H1 (cell line): ENCODE measurements at regions not wholly inside any gene's neighbourhood (a gene's known extent, or its start where the extent isn't known, plus 50 kb on each side); places are given as distances from the start of the nearest gene placed in this dataset.
A peak's percentile ranks its signal among the peaks of the same experiment; 100 is the strongest.

Source experiments
- CTCF ChIA-PET: fragments of 300-600 bp; sonication (Branson Sonifier 250); formaldehyde crosslinking; loops from one replicate; lab custom pipeline; 2021; ENCODE audit not compliant: partially characterized antibody; lab: Charles Lee
- POLR2A ChIA-PET: fragments of 300-600 bp; sonication (Branson Sonifier 250); formaldehyde crosslinking; loops from one replicate; lab custom pipeline; 2021; ENCODE audit warnings: inconsistent platforms; ENCODE audit not compliant: partially characterized antibody; lab: Charles Lee
- DNase-seq, 2 experiments: peaks; one replicate each; pipeline versions ENCODE4 v3.0.0 to v3.0.0-alpha.2; 2010 to 2022; ENCODE audit warnings: low spot score in 2 of 2, low read depth in 1 of 2, mixed read lengths in 1 of 2
- FAIRE-seq: peaks from 2 replicates; lab custom pipeline; 2011; peaks lifted over from hg19 to GRCh38; lab: Jason Lieb, UNC
- H2AFZ ChIP-seq: 2 replicates; pipeline ENCODE4 v1.8.1; 2012; ENCODE audit warnings: low read length, inconsistent platforms
- H2AK5ac ChIP-seq: 2 replicates; pipeline ENCODE4 v1.6.1; 2013; ENCODE audit warnings: low read depth, low read length
- H2BK120ac ChIP-seq: replicated peaks from 2 replicates; pipeline ENCODE3; 2013; ENCODE audit warnings: low read depth, low read length, inconsistent platforms
- H2BK12ac ChIP-seq: 2 replicates; pipeline ENCODE4 v1.6.1; 2013; ENCODE audit warnings: low read depth, low read length
- H2BK15ac ChIP-seq: 2 replicates; pipeline ENCODE4 v1.6.1; 2013; ENCODE audit warnings: low read length
- H2BK20ac ChIP-seq: 2 replicates; pipeline ENCODE4 v1.6.1; 2013; ENCODE audit warnings: low read length
- H2BK5ac ChIP-seq: 2 replicates; pipeline ENCODE4 v1.6.1; 2013; ENCODE audit warnings: low read depth, low read length
- H3K14ac ChIP-seq: 2 replicates; pipeline ENCODE4 v1.6.1; 2013; ENCODE audit warnings: inconsistent platforms; ENCODE audit not compliant: insufficient read length
- H3K18ac ChIP-seq: 2 replicates; pipeline ENCODE4 v1.6.1; 2013; ENCODE audit warnings: low read length; ENCODE audit errors: extremely low read depth
- H3K23ac ChIP-seq: 2 replicates; pipeline ENCODE4 v1.6.1; 2013; ENCODE audit warnings: inconsistent platforms; ENCODE audit not compliant: insufficient read length
- H3K23me2 ChIP-seq: 2 replicates; pipeline ENCODE4 v1.6.1; 2013; ENCODE audit warnings: low read depth, low read length
- H3K27ac ChIP-seq: 2 replicates; pipeline ENCODE4 v1.6.1; 2011; ENCODE audit warnings: low read depth, low read length, inconsistent platforms
- H3K27me3 ChIP-seq, 4 experiments: replicated peaks in 1 of 4; 1 replicate in 1 of 4; 2 replicates in 3 of 4; pipeline versions ENCODE4 v1.6.1 to v1.8.1; 2011 to 2013; ENCODE audit warnings: low read length in 3 of 4, mild to moderate bottlenecking in 3 of 4, inconsistent platforms in 2 of 4, mixed read lengths in 2 of 4, moderate library complexity in 1 of 4; ENCODE audit not compliant: control insufficient read depth in 3 of 4, insufficient read depth in 3 of 4; ENCODE audit errors: extremely low read depth in 1 of 4
- H3K36me3 ChIP-seq, 4 experiments: 2 replicates each; pipeline versions ENCODE4 v1.6.1 to v1.8.1; 2011 to 2013; ENCODE audit warnings: mild to moderate bottlenecking in 4 of 4, low read length in 3 of 4, moderate library complexity in 2 of 4, control low read depth in 1 of 4, inconsistent platforms in 1 of 4; ENCODE audit not compliant: insufficient read depth in 4 of 4, control insufficient read depth in 2 of 4
- H3K4ac ChIP-seq: replicated peaks from 2 replicates; pipeline ENCODE3; 2013; ENCODE audit warnings: low read length, low read depth, mixed read lengths, inconsistent platforms; ENCODE audit not compliant: insufficient read length
- H3K4me1 ChIP-seq, 4 experiments: replicated peaks in 1 of 4; 1 replicate in 1 of 4; 2 replicates in 3 of 4; pipeline versions ENCODE4 v1.6.1 to v1.8.1; 2011 to 2013; ENCODE audit warnings: low read length in 3 of 4, inconsistent platforms in 2 of 4, mixed read lengths in 1 of 4; ENCODE audit not compliant: insufficient read depth in 4 of 4, control insufficient read depth in 3 of 4
- H3K4me2 ChIP-seq, 2 experiments: 2 replicates each; pipeline versions ENCODE4 v1.6.1 to v1.8.1; 2011 to 2013; ENCODE audit warnings: low read depth in 2 of 2, low read length in 2 of 2, control low read depth in 1 of 2, inconsistent platforms in 1 of 2, mild to moderate bottlenecking in 1 of 2; ENCODE audit not compliant: insufficient read depth in 1 of 2
- H3K4me3 ChIP-seq, 4 experiments: fragments of 200-600, 300-600 bp in 1 of 4; sonication (generic), shearing (Covaris generic), sonication (Bioruptor Twin) in 1 of 4; 2 replicates each; pipeline versions ENCODE4 v1.5.1 to v1.8.1; 2011 to 2016; ENCODE audit warnings: low read length in 4 of 4, low read depth in 3 of 4, control low read depth in 2 of 4, inconsistent platforms in 2 of 4, mild to moderate bottlenecking in 2 of 4, mixed read lengths in 1 of 4, moderate library complexity in 1 of 4; ENCODE audit not compliant: insufficient read depth in 2 of 4; ENCODE audit errors: extremely low read depth in 1 of 4
- H3K56ac ChIP-seq: replicated peaks from 2 replicates; pipeline ENCODE3; 2013; ENCODE audit warnings: low read depth, mild to moderate bottlenecking, mixed read lengths, low read length, inconsistent platforms; ENCODE audit not compliant: insufficient read length
- H3K79me1 ChIP-seq: 2 replicates; pipeline ENCODE4 v1.6.1; 2013; ENCODE audit warnings: low read depth, low read length, control low read depth
- H3K79me2 ChIP-seq, 2 experiments: 2 replicates each; pipeline versions ENCODE4 v1.6.1 to v1.8.1; 2012 to 2013; ENCODE audit warnings: low read length in 2 of 2, mild to moderate bottlenecking in 2 of 2, inconsistent platforms in 1 of 2; ENCODE audit not compliant: insufficient read depth in 2 of 2, control insufficient read depth in 1 of 2
- H3K9ac ChIP-seq, 4 experiments: replicated peaks in 1 of 4; 1 replicate in 1 of 4; 2 replicates in 3 of 4; pipeline versions ENCODE4 v1.6.1 to v1.8.1; 2011 to 2013; ENCODE audit warnings: low read depth in 3 of 4, low read length in 3 of 4, control low read depth in 2 of 4, mild to moderate bottlenecking in 2 of 4, moderate library complexity in 2 of 4, inconsistent platforms in 1 of 4; ENCODE audit errors: extremely low read depth in 1 of 4
- H3K9me3 ChIP-seq, 2 experiments: 2 replicates each; pipeline versions ENCODE4 v1.6.1 to v1.8.1; 2012 to 2013; ENCODE audit warnings: mild to moderate bottlenecking in 2 of 2, moderate library complexity in 2 of 2, control low read depth in 1 of 2, inconsistent platforms in 1 of 2, low read depth in 1 of 2, low read length in 1 of 2, mixed read lengths in 1 of 2; ENCODE audit not compliant: insufficient read depth in 2 of 2
- H4K20me1 ChIP-seq, 2 experiments: replicated peaks in 1 of 2; 2 replicates each; pipeline versions ENCODE3 to v1.8.1; 2011 to 2013; ENCODE audit warnings: inconsistent platforms in 2 of 2, low read length in 2 of 2, mild to moderate bottlenecking in 1 of 2; ENCODE audit not compliant: insufficient read depth in 2 of 2, control insufficient read depth in 1 of 2
- H4K5ac ChIP-seq: 2 replicates; pipeline ENCODE4 v1.6.1; 2013; ENCODE audit warnings: low read length, low read depth, mixed read lengths, inconsistent platforms; ENCODE audit not compliant: insufficient read length
- H4K8ac ChIP-seq: 2 replicates; pipeline ENCODE4 v1.8.0; 2013; ENCODE audit warnings: mild to moderate bottlenecking, moderate library complexity, low read length, inconsistent platforms; ENCODE audit not compliant: insufficient read depth; ENCODE audit errors: extremely low read depth
- H4K91ac ChIP-seq: replicated peaks from 2 replicates; pipeline ENCODE3; 2013; ENCODE audit warnings: low read length, mixed read lengths, inconsistent platforms; ENCODE audit not compliant: insufficient read length
- RAD21 ChIP-seq, 2 experiments: IDR thresholded peaks in 1 of 2; conservative IDR thresholded peaks in 1 of 2; 2 replicates each; pipeline ENCODE4 v1.6.1; 2011; ENCODE audit warnings: low read depth in 2 of 2, low read length in 2 of 2, improper control_type of control experiment in 1 of 2, inconsistent platforms in 1 of 2, mild to moderate bottlenecking in 1 of 2, moderate library complexity in 1 of 2
- SRF ChIP-seq: IDR thresholded peaks from 2 replicates; pipeline ENCODE4 v1.6.1; 2011; ENCODE audit warnings: mild to moderate bottlenecking, low read depth, low read length, moderate library complexity
- WGBS, 2 experiments: shearing (Covaris generic) in 1 of 2; methylation state at CpG; one replicate each; pipeline versions ENCODE4 v1.1.6 to v1.1.7; 2013 to 2015; ENCODE audit warnings: low lambda C conversion rate in 2 of 2, mixed read lengths in 2 of 2, inconsistent platforms in 1 of 2, low coverage in 1 of 2, missing lambda C conversion rate in 1 of 2; ENCODE audit not compliant: insufficient replicate concordance in 2 of 2, insufficient coverage in 1 of 2, insufficient read length in 1 of 2; ENCODE audit errors: extremely low coverage in 1 of 2, missing lambda C conversion rate in 1 of 2; 5-methylcytosine and 5-hydroxymethylcytosine counted together

GRCh38 chr3:81242871-81243270 is 518.6 kb downstream of the GBE1 start:
- H3K27ac ChIP-seq: no peak overlapping the region
- H3K23me2 ChIP-seq: no peaks in the 10 kb centered on the region; the same call in 1 of the 2 replicates
- H2BK12ac ChIP-seq: no peak overlapping the region
- ChIA-PET CTCF (interaction anchor here (0.6 to 1.6 kb wide), 6 partner anchors 11 to 475 kb away, joined by 3 to 5 read pairs (median 4); no protein-coding TSS in a partner anchor), POLR2A (no interaction called here)
- FAIRE-seq (no peak), DNase-seq (no peak)
- H3K4me1 ChIP-seq: no peaks in the 10 kb centered on the region; a peak in 1 of 7 replicates
- no peaks in the 10 kb centered on the region for H3K79me1 ChIP-seq
- H2BK5ac ChIP-seq: no peak overlapping the region
- no peak overlapping the region for H3K14ac ChIP-seq
- no peak overlapping the region for H4K91ac ChIP-seq
- no peak overlapping the region for H2AFZ ChIP-seq
- no peak overlapping the region for H3K4me2 ChIP-seq
- no peak overlapping the region for H3K56ac ChIP-seq
- no peak overlapping the region for H3K4ac ChIP-seq
- WGBS, 2 experiments: 91% methylated on average over 1 of the region's 1 CpG; no CpG with 5 or more reads in 1 of the 2 experiments
- no peak overlapping the region for H2BK20ac ChIP-seq
- no peaks in the 10 kb centered on the region for H4K20me1 ChIP-seq
- no peaks in the 10 kb centered on the region for H3K36me3 ChIP-seq
- no peak overlapping the region for H3K9ac ChIP-seq
- H3K4me3 ChIP-seq: no peak overlapping the region
- no peak overlapping the region for H4K8ac ChIP-seq
- H2AK5ac ChIP-seq: no peak overlapping the region
- no peak overlapping the region for H2BK15ac ChIP-seq
- no peak overlapping the region for H4K5ac ChIP-seq
- no peak overlapping the region for H2BK120ac ChIP-seq
- no peak overlapping the region for H3K23ac ChIP-seq
- TF ChIP-seq RAD21 (IDR thresholded peaks at IDR 0.05 in 1 of 2, conservative IDR thresholded peaks at IDR 0.05 in 1 of 2; ENCODE audit: low read depth in 2 of 2, low read length in 2 of 2) (0 out of 4 replicates have a peak, but pooled peaks have one; percentile 18 to 20), SRF (no peak)
- H3K18ac ChIP-seq: no peak overlapping the region
- H3K27me3 ChIP-seq: no peaks in the 10 kb centered on the region
- no peaks in the 10 kb centered on the region for H3K9me3 ChIP-seq
- no peaks in the 10 kb centered on the region for H3K79me2 ChIP-seq
